ENCODE measurements at regions not wholly inside any gene's neighbourhood (a gene's known extent, or its start where the extent isn't known, plus 50 kb on each side); places are given as distances from the start of the nearest gene placed in this dataset.

DNA sequence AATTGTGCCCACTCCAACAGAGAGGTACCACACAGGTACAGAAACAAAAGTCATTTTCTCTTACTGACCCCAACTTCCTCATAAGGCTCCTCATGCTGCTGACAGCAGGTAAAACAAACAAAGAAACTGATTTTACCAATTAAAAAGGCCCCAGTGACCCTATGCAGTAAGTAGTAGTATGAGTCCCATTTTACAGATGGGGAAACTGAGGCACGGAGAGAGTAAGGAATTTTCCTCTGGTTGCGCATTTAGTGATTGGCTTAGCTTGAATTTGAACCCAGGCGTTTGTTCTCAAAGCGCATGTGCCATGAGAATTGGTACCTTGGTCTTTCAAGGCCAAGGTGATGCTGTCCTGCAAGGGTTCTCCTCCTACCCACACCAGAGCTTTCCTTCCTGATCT lies 66.1 kb upstream of the ZBTB40 start:
- Histone ChIP-seq H3K36me3 (ENCODE audit: control insufficient read depth, insufficient read depth, low read length) (no peaks in the 10 kb centered on the region), H3K4me1 (ENCODE audit: control insufficient read depth, low read depth, low read length) (peaks cover 3% of the 10 kb centered on the region), H3K9ac (ENCODE audit: low read length) (no peak overlapping the region), H4K5ac (ENCODE audit: low read length) (no peak overlapping the region), H2BK15ac (replicated peaks; ENCODE audit: low read depth) (no peak overlapping the region), H4K8ac (ENCODE audit: low read depth, low read length) (no peak overlapping the region), H3K4ac (ENCODE audit: low read depth, low read length) (no peak overlapping the region), H3K4me3 (ENCODE audit: low read length) (no peak overlapping the region), H3K18ac (ENCODE audit: low read length) (no peak overlapping the region), H2BK5ac (ENCODE audit: low read length) (no peak overlapping the region), H3K56ac (ENCODE audit: low read length) (no peak overlapping the region), H3K79me2 (ENCODE audit: control insufficient read depth, insufficient read depth, low read length) (no peaks in the 10 kb centered on the region), H2BK120ac (ENCODE audit: low read depth, low read length) (no peak overlapping the region), H3K4me2 (ENCODE audit: low read length) (no peak overlapping the region), H3K27me3 (ENCODE audit: insufficient read depth, low read length, poor library complexity) (no peaks in the 10 kb centered on the region), H2AK5ac (ENCODE audit: low read length) (no peak overlapping the region), H3K27ac (ENCODE audit: low read depth, low read length) (no peak overlapping the region), H3K79me1 (ENCODE audit: low read length) (no peaks in the 10 kb centered on the region), H3K23ac (ENCODE audit: low read length) (no peak overlapping the region)
- WGBS (ENCODE audit: extremely low coverage, insufficient coverage, low lambda C conversion rate) = no CpG with 5 or more reads among the region's 4 CpGs
- DNase-seq = no peak

DNA sequence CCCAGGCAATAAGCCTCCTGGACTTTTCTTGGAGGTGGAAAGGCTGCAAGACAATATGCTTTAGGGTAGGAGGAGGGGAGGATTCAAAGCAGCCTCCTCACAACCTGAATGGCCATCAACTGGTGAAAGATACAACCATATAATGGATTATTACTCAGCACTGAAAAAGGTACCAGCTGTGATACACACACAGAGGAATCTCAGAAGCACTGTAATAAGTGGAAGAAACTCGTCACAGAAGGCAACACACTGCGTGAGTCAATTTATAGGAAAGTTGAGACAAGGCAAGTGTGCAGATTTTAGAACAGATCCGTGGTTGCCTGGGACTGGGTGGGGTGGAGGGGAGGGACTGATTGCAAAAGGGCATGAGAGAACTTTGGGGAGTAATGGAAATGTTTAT lies 64.9 kb upstream of the ZBTB40 start:
- Histone ChIP-seq H2AK5ac (ENCODE audit: low read length) (no peak overlapping the region), H3K4me1 (ENCODE audit: control insufficient read depth, low read depth, low read length) (peaks cover 3% of the 10 kb centered on the region), H3K9ac (ENCODE audit: low read length) (no peak overlapping the region), H3K79me2 (ENCODE audit: control insufficient read depth, insufficient read depth, low read length) (no peaks in the 10 kb centered on the region), H3K18ac (ENCODE audit: low read length) (no peak overlapping the region), H3K4me3 (ENCODE audit: low read length) (no peak overlapping the region), H4K5ac (ENCODE audit: low read length) (no peak overlapping the region), H2BK120ac (ENCODE audit: low read depth, low read length) (no peak overlapping the region), H4K8ac (ENCODE audit: low read depth, low read length) (no peak overlapping the region), H3K36me3 (ENCODE audit: control insufficient read depth, insufficient read depth, low read length) (no peaks in the 10 kb centered on the region), H3K79me1 (ENCODE audit: low read length) (no peaks in the 10 kb centered on the region), H3K27ac (ENCODE audit: low read depth, low read length) (no peak overlapping the region), H3K27me3 (ENCODE audit: insufficient read depth, low read length, poor library complexity) (no peaks in the 10 kb centered on the region), H3K56ac (ENCODE audit: low read length) (no peak overlapping the region), H2BK5ac (ENCODE audit: low read length) (no peak overlapping the region), H2BK15ac (replicated peaks; ENCODE audit: low read depth) (no peak overlapping the region), H3K23ac (ENCODE audit: low read length) (no peak overlapping the region), H3K4me2 (ENCODE audit: low read length) (no peak overlapping the region), H3K4ac (ENCODE audit: low read depth, low read length) (no peak overlapping the region)
- DNase-seq = no peak
- no CpG with 5 or more reads among the region's 3 CpGs for WGBS (ENCODE audit: extremely low coverage, insufficient coverage, low lambda C conversion rate)

DNA sequence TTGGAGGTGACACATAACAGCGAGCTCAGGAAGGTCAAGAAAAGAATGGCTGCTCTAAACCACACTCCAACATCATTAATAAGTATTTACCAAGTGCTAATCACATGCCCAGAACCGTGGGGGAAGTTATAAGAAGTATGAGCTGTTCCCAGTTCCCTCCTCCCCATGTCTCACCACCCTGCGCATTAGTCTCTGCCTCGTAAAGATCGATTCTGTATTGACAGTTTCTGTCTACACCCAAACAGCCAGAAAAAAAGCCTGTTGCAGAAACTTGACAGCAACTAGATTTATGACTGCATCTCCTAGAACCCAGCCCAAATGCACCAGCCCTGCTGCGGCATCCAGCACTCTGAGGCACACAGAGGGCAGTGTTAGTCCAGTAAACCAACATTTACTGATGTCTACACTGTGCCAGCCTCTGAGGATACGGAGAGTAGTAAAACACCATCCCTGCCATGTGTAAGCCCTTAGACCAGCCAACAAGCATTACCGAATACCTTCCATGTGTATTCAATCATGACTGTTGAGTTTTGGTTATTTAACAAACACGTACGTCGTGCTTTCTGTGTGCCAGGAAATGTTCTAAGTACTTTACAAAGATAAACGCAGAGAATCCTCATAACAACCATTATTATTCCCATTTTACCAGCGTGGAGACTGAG lies 63.6 kb upstream of the ZBTB40 start:
- no peak overlapping the region for H2BK5ac ChIP-seq (ENCODE audit: low read length)
- no peak overlapping the region for H3K4me3 ChIP-seq (ENCODE audit: low read length)
- DNase-seq = no peak
- no peaks in the 10 kb centered on the region for H3K27me3 ChIP-seq (ENCODE audit: insufficient read depth, low read length, poor library complexity)
- peaks cover 3% of the 10 kb centered on the region for H3K4me1 ChIP-seq (ENCODE audit: control insufficient read depth, low read depth, low read length)
- H3K79me1 ChIP-seq (ENCODE audit: low read length) = no peaks in the 10 kb centered on the region
- H3K4me2 ChIP-seq (ENCODE audit: low read length) = no peak overlapping the region
- no peak overlapping the region for H3K18ac ChIP-seq (ENCODE audit: low read length)
- H3K23ac ChIP-seq (ENCODE audit: low read length) = no peak overlapping the region
- no CpG with 5 or more reads among the region's 13 CpGs for WGBS (ENCODE audit: extremely low coverage, insufficient coverage, low lambda C conversion rate)
- no peak overlapping the region for H4K5ac ChIP-seq (ENCODE audit: low read length)
- no peak overlapping the region for H3K4ac ChIP-seq (ENCODE audit: low read depth, low read length)
- H3K36me3 ChIP-seq (ENCODE audit: control insufficient read depth, insufficient read depth, low read length) = no peaks in the 10 kb centered on the region
- H4K8ac ChIP-seq (ENCODE audit: low read depth, low read length) = no peak overlapping the region
- no peaks in the 10 kb centered on the region for H3K79me2 ChIP-seq (ENCODE audit: control insufficient read depth, insufficient read depth, low read length)
- H2BK120ac ChIP-seq (ENCODE audit: low read depth, low read length) = no peak overlapping the region
- H3K27ac ChIP-seq (ENCODE audit: low read depth, low read length) = peak overlapping the region; percentile 2
- H3K56ac ChIP-seq (ENCODE audit: low read length) = peak overlapping the region; percentile 47
- H2AK5ac ChIP-seq (ENCODE audit: low read length) = no peak overlapping the region
- peak overlapping the region; percentile 27 for H2BK15ac ChIP-seq (replicated peaks; ENCODE audit: low read depth)
- no peak overlapping the region for H3K9ac ChIP-seq (ENCODE audit: low read length)

DNA sequence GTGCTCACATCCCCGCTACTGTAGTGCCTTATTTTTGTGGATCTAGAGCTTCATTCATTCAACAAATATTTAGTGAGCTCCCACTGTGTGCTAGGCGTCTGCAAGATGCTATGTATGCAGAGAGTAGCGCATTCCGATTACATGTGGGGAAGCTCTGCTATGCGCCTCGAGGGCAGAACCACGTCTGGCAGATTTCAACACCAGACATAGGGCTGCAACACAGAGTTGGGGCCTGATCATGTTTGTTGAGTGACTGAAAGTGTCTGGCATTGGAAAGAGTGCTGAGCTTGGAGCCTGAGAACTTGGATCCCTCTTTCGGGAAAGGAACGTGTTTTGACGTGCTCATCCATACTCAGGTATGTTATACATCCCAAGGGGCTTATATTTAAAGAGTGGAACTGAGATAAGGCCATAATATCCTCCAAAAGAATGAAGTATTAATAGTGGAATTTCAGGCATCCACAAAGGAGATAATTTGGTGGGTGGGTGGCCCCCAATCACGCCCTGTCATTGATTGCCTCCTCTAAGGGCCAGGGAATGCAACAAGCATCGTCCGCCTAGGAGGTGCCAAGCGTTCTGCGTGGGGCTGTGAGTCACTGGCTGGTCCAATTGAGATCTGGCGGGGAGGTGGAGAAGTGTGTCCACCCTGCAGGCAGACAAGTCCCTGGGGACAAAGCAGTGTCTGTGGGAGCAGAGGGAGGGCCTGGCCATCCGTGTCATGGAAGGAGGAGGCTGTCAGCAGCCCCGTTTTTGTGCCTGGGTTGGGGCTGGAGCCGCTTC lies 62.8 kb upstream of the ZBTB40 start:
- no peak overlapping the region for H3K4me3 ChIP-seq (ENCODE audit: low read length)
- H3K36me3 ChIP-seq (ENCODE audit: control insufficient read depth, insufficient read depth, low read length) = no peaks in the 10 kb centered on the region
- peaks cover 3% of the 10 kb centered on the region for H3K4me1 ChIP-seq (ENCODE audit: control insufficient read depth, low read depth, low read length)
- H3K18ac ChIP-seq (ENCODE audit: low read length) = no peak overlapping the region
- H3K4me2 ChIP-seq (ENCODE audit: low read length) = no peak overlapping the region
- H4K8ac ChIP-seq (ENCODE audit: low read depth, low read length) = no peak overlapping the region
- H3K79me2 ChIP-seq (ENCODE audit: control insufficient read depth, insufficient read depth, low read length) = no peaks in the 10 kb centered on the region
- no peak overlapping the region for H2BK15ac ChIP-seq (replicated peaks; ENCODE audit: low read depth)
- H2BK5ac ChIP-seq (ENCODE audit: low read length) = no peak overlapping the region
- no peaks in the 10 kb centered on the region for H3K79me1 ChIP-seq (ENCODE audit: low read length)
- no peak overlapping the region for H3K9ac ChIP-seq (ENCODE audit: low read length)
- DNase-seq = peak; percentile 95
- peak overlapping the region; percentile 35 for H3K27ac ChIP-seq (ENCODE audit: low read depth, low read length)
- H2BK120ac ChIP-seq (ENCODE audit: low read depth, low read length) = no peak overlapping the region
- no CpG with 5 or more reads among the region's 19 CpGs for WGBS (ENCODE audit: extremely low coverage, insufficient coverage, low lambda C conversion rate)
- peak overlapping the region; percentile 67 for H3K56ac ChIP-seq (ENCODE audit: low read length)
- no peaks in the 10 kb centered on the region for H3K27me3 ChIP-seq (ENCODE audit: insufficient read depth, low read length, poor library complexity)
- no peak overlapping the region for H3K23ac ChIP-seq (ENCODE audit: low read length)
- no peak overlapping the region for H2AK5ac ChIP-seq (ENCODE audit: low read length)
- H3K4ac ChIP-seq (ENCODE audit: low read depth, low read length) = no peak overlapping the region
- no peak overlapping the region for H4K5ac ChIP-seq (ENCODE audit: low read length)

DNA sequence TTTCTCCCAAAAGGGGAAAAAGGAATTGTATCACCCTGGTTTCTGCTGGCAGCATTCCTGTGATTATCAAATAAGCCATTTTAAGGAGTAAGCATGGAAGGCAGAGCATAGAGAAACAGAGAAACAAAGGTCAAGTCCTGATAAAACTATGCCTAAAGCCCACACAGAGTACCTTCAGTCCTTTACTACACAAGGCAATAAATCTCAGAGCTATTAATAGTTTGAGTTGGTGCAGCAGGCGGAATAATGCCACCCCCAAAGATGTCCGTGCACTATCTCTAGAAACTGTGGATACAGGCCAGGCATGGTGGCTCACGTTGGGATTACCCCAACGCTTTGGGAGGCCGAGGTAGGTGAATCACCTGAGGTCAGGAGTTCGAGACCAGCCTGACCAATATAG lies 58.1 kb upstream of the ZBTB40 start:
- Histone ChIP-seq H3K27ac (ENCODE audit: low read depth, low read length) (no peak overlapping the region), H3K4me3 (ENCODE audit: low read length) (no peak overlapping the region), H3K9ac (ENCODE audit: low read length) (no peak overlapping the region), H3K4me2 (ENCODE audit: low read length) (no peak overlapping the region), H3K79me1 (ENCODE audit: low read length) (no peaks in the 10 kb centered on the region), H4K8ac (ENCODE audit: low read depth, low read length) (no peak overlapping the region), H3K36me3 (ENCODE audit: control insufficient read depth, insufficient read depth, low read length) (no peaks in the 10 kb centered on the region), H3K56ac (ENCODE audit: low read length) (no peak overlapping the region), H3K27me3 (ENCODE audit: insufficient read depth, low read length, poor library complexity) (no peaks in the 10 kb centered on the region), H4K5ac (ENCODE audit: low read length) (no peak overlapping the region), H3K23ac (ENCODE audit: low read length) (no peak overlapping the region), H3K4ac (ENCODE audit: low read depth, low read length) (no peak overlapping the region), H3K18ac (ENCODE audit: low read length) (no peak overlapping the region), H3K4me1 (ENCODE audit: control insufficient read depth, low read depth, low read length) (no peaks in the 10 kb centered on the region), H2BK120ac (ENCODE audit: low read depth, low read length) (no peak overlapping the region), H2BK5ac (ENCODE audit: low read length) (no peak overlapping the region), H2BK15ac (replicated peaks; ENCODE audit: low read depth) (no peak overlapping the region), H2AK5ac (ENCODE audit: low read length) (no peak overlapping the region), H3K79me2 (ENCODE audit: control insufficient read depth, insufficient read depth, low read length) (no peaks in the 10 kb centered on the region)
- DNase-seq = no peak
- no CpG with 5 or more reads among the region's 6 CpGs for WGBS (ENCODE audit: extremely low coverage, insufficient coverage, low lambda C conversion rate)

All from mesendoderm (in vitro differentiated cells).